Immature natural killer cell (primary cell): ENCODE measurements at regions not wholly inside any gene's neighbourhood (a gene's known extent, or its start where the extent isn't known, plus 50 kb on each side); places are given as distances from the start of the nearest gene placed in this dataset.

ENCODE experiments used
- DNase-seq, 3 donors: peaks; one replicate each; pipeline ENCODE4 v3.0.0; 2022; ENCODE audit warnings: mixed read lengths in 1 of 3
- H3K27ac Mint-ChIP-seq, 6 donors: one replicate each; pipeline ENCODE4 v1.8.0; 2020; ENCODE audit warnings: mixed read lengths in 6 of 6, mild to moderate bottlenecking in 5 of 6, inconsistent platforms in 4 of 6, moderate library complexity in 3 of 6
- H3K27me3 Mint-ChIP-seq, 3 donors: one replicate each; pipeline ENCODE4 v1.8.0; 2020 to 2021; ENCODE audit warnings: low read depth in 3 of 3, mild to moderate bottlenecking in 3 of 3, mixed read lengths in 3 of 3, moderate library complexity in 3 of 3, inconsistent platforms in 1 of 3
- H3K36me3 Mint-ChIP-seq, 3 donors: one replicate each; pipeline ENCODE4 v1.8.0; 2020; ENCODE audit warnings: mixed read lengths in 3 of 3, inconsistent platforms in 2 of 3, mild to moderate bottlenecking in 2 of 3
- H3K4me1 Mint-ChIP-seq, 2 donors: one replicate each; pipeline ENCODE4 v1.8.0; 2020; ENCODE audit warnings: inconsistent platforms in 2 of 2, mild to moderate bottlenecking in 2 of 2, mixed read lengths in 2 of 2, moderate library complexity in 1 of 2
- H3K4me3 Mint-ChIP-seq, 5 donors: one replicate each; pipeline ENCODE4 v1.8.0; 2020; ENCODE audit warnings: mild to moderate bottlenecking in 5 of 5, mixed read lengths in 5 of 5, inconsistent platforms in 3 of 5, moderate library complexity in 3 of 5
- H3K9me3 Mint-ChIP-seq, 6 donors: one replicate each; pipeline ENCODE4 v1.8.0; 2020; ENCODE audit warnings: mild to moderate bottlenecking in 6 of 6, mixed read lengths in 6 of 6, inconsistent platforms in 4 of 6, moderate library complexity in 3 of 6

- H3K27ac Mint-ChIP-seq: no peak overlapping the region
- no peak overlapping the region for H3K4me3 Mint-ChIP-seq
- no peaks in the 10 kb centered on the region for H3K9me3 Mint-ChIP-seq
- no peak for DNase-seq
- H3K4me1 Mint-ChIP-seq: peaks cover 0 to 9% of the 10 kb centered on the region in 2 donors
- peaks cover 0 to 3% (median 0%) of the 10 kb centered on the region in 3 donors for H3K27me3 Mint-ChIP-seq
- H3K36me3 Mint-ChIP-seq: peaks cover 0 to 21% (median 3%) of the 10 kb centered on the region in 3 donors
These were observed 323.1 kb upstream of the CBLB start for GRCh38 chr3:106191913-106192312.

DNA sequence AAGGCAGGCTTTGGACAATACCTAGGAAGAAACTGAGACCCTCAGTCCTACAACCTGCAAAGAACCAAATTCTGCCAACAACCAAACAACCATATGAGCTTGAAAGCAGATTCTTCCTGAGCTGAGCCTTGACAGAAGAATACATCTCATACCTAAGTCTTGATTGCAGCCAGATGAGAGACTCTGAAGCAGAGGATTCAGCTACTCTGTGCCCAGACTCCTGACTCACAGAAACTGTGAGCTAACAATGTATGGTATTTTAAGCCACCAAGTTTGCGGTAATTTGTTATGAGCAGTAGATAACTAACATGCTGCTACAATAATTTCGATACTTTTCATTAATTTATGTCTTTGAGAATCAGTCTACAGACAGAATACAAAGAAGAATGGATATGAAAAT lies 325.1 kb upstream of the CBLB start:
- Mint-ChIP-seq H3K27me3 (peaks cover 0 to 3% (median 0%) of the 10 kb centered on the region in 3 donors), H3K36me3 (peaks cover 5 to 25% (median 11%) of the 10 kb centered on the region in 3 donors), H3K4me1 (no peaks in the 10 kb centered on the region), H3K27ac (no peak overlapping the region), H3K9me3 (peaks cover 0 to 2% (median 0%) of the 10 kb centered on the region in 6 donors), H3K4me3 (no peak overlapping the region)
- DNase-seq: no peak

- no peak for DNase-seq
- peaks cover 5 to 25% (median 11%) of the 10 kb centered on the region in 3 donors for H3K36me3 Mint-ChIP-seq
- H3K27me3 Mint-ChIP-seq: peaks cover 0 to 3% (median 0%) of the 10 kb centered on the region in 3 donors
- no peak overlapping the region for H3K4me3 Mint-ChIP-seq
- no peak overlapping the region for H3K27ac Mint-ChIP-seq
- no peaks in the 10 kb centered on the region for H3K4me1 Mint-ChIP-seq
- H3K9me3 Mint-ChIP-seq: peaks cover 0 to 2% (median 0%) of the 10 kb centered on the region in 6 donors
These were observed 325.9 kb upstream of the CBLB start for GRCh38 chr3:106194726-106195125.

DNA sequence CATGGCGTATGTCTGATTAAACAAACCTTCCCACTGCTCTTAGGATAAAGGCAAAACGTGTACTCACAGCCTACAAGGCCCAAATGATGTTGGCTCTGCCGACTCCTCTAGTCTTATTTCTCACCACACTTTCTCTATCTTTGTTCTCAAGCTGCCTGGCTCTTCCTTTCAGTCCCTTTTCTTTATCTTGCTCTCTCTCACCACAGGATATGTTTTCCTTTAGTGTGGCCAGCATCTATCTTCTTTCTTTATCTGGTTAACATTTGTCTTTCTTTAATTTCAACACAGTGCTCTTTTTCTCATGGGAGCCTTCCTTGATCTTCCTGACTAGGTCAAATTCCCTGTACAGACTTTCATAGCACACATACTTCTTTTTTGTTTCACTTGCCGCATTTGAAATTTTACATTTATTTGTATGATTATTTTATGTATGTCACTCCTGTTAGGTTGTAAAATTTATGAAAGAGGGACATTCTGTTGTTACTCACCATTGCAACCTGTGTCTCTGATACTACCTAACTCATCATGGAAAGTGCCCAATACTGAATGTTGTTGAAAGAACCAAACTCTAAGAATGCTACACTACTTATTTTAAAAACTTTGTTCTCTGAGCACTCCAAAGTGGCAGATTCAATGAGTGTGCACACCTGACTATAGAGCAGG lies 328.9 kb upstream of the CBLB start:
- Mint-ChIP-seq H3K27me3 (peaks cover 0 to 3% (median 0%) of the 10 kb centered on the region in 3 donors), H3K36me3 (peaks cover 5 to 24% (median 11%) of the 10 kb centered on the region in 3 donors), H3K27ac (no peak overlapping the region), H3K4me3 (no peak overlapping the region), H3K9me3 (peaks cover 0 to 2% (median 0%) of the 10 kb centered on the region in 6 donors), H3K4me1 (no peaks in the 10 kb centered on the region)
- DNase-seq: no peak

DNA sequence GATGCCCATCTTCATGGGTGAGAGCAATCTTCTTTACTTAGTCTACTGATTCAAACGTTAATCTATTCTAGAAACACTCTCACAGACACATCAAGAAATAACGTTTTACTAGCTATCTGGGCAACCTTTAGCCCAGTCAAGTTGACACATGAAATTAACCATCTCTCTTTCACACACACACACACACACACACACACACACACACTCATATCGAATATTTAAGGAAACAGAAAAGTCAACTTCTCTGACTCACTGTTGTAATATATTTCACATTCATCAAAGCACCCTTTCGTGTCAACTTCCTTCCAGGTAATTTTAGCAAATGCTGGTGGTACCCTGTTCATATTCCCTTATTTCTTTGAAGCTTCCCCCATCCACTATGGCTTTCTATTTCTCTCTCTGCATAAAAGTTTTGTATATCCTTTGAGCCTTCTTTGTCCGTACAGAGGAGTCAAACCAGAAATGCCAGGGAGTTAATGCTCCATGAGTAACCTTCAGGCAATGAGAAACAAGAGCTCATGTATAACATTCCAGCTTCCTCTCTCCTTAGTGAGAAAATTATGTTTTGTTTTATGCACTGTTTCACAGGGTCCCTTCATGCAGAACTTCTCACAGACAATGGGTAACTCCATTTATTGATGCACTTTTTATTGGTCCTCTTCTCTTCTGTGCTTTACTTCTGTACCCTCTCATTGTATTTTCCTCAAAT lies 335.5 kb upstream of the CBLB start:
- H3K4me3 Mint-ChIP-seq: no peak overlapping the region
- no peaks in the 10 kb centered on the region for H3K27me3 Mint-ChIP-seq
- no peak overlapping the region for H3K27ac Mint-ChIP-seq
- no peaks in the 10 kb centered on the region for H3K9me3 Mint-ChIP-seq
- H3K36me3 Mint-ChIP-seq: peaks cover 0 to 8% (median 0%) of the 10 kb centered on the region in 3 donors
- DNase-seq: no peak
- peaks cover 19 to 22% of the 10 kb centered on the region in 2 donors for H3K4me1 Mint-ChIP-seq

- Mint-ChIP-seq H3K27ac (peak overlapping the region; percentile 27 to 86 (median 46)), H3K4me3 (peak overlapping the region; percentile 43 to 76 (median 64)), H3K27me3 (no peaks in the 10 kb centered on the region), H3K9me3 (no peaks in the 10 kb centered on the region), H3K4me1 (peaks cover 19 to 22% of the 10 kb centered on the region in 2 donors), H3K36me3 (peaks cover 0 to 8% (median 0%) of the 10 kb centered on the region in 3 donors)
- DNase-seq: no peak
These were observed 337.3 kb upstream of the CBLB start for GRCh38 chr3:106206146-106206545.

- Mint-ChIP-seq H3K9me3 (no peaks in the 10 kb centered on the region), H3K27ac (peak overlapping the region; percentile 28 to 86 (median 68)), H3K36me3 (peaks cover 0 to 8% (median 0%) of the 10 kb centered on the region in 3 donors), H3K27me3 (no peaks in the 10 kb centered on the region), H3K4me1 (peaks cover 19 to 22% of the 10 kb centered on the region in 2 donors), H3K4me3 (peak overlapping the region; percentile 40 to 76 (median 64))
- no peak for DNase-seq
These were observed 337.8 kb upstream of the CBLB start for GRCh38 chr3:106206613-106207012.

GRCh38 chr3:106208251-106208650 lies 339.4 kb upstream of the CBLB start:
- peak overlapping the region in 1 of 6 donors; percentile 63 for H3K27ac Mint-ChIP-seq
- H3K4me3 Mint-ChIP-seq: peak overlapping the region in 1 of 5 donors; percentile 22
- no peaks in the 10 kb centered on the region for H3K27me3 Mint-ChIP-seq
- no peaks in the 10 kb centered on the region for H3K9me3 Mint-ChIP-seq
- no peak for DNase-seq
- H3K4me1 Mint-ChIP-seq: peaks cover 19 to 22% of the 10 kb centered on the region in 2 donors
- peaks cover 0 to 8% (median 0%) of the 10 kb centered on the region in 3 donors for H3K36me3 Mint-ChIP-seq

DNA sequence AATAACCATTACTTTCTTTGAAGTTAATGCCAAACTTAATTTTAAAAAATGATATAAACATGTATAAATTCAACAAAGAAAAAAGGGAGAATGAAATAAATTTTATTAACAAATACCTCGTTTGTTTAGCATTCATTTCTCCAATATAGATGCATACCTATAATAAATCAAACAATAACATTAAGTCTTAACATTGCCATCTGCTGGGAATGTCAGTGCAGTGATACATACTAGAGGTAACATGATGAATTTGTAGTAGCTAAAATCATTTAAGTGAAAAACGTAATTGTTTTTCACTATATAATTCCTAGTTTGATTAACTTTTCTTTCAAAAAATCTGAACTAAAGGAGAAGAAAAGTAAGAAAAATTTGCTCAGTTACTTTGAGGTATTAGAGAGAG lies 340.2 kb upstream of the CBLB start:
- no peaks in the 10 kb centered on the region for H3K27me3 Mint-ChIP-seq
- no peak overlapping the region for H3K4me3 Mint-ChIP-seq
- H3K36me3 Mint-ChIP-seq: peaks cover 0 to 8% (median under 1%) of the 10 kb centered on the region in 3 donors
- H3K4me1 Mint-ChIP-seq: peaks cover 22 to 26% of the 10 kb centered on the region in 2 donors
- H3K27ac Mint-ChIP-seq: no peak overlapping the region
- no peaks in the 10 kb centered on the region for H3K9me3 Mint-ChIP-seq
- DNase-seq: peak in 1 of 3 donors; percentile 24

DNA sequence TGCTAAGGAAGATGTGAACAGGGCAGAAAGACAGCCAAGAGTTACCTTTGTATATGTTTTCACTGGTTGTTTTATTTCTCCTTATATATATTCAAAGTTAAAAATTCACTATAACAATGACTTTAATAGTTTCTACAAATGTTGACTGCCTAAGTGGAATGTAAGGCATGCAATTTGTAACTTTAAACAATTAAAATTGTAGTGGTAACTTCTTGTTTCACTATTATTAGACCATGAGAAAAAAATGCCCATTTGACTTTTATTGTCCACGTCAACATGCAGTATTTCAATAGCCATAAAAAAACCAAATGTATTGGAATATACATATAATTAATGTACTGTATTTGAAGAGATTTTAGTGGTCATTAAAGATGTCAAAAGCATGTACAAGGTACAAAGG lies 340.7 kb upstream of the CBLB start:
- H3K27me3 Mint-ChIP-seq: no peaks in the 10 kb centered on the region
- H3K27ac Mint-ChIP-seq: no peak overlapping the region
- H3K4me3 Mint-ChIP-seq: no peak overlapping the region
- H3K9me3 Mint-ChIP-seq: no peaks in the 10 kb centered on the region
- peaks cover 0 to 5% (median 4%) of the 10 kb centered on the region in 3 donors for H3K36me3 Mint-ChIP-seq
- DNase-seq: no peak
- H3K4me1 Mint-ChIP-seq: peaks cover 24 to 31% of the 10 kb centered on the region in 2 donors

- Mint-ChIP-seq H3K27ac (peak overlapping the region in 3 of 6 donors; percentile 24 to 80 (median 66)), H3K9me3 (no peaks in the 10 kb centered on the region), H3K4me1 (peaks cover 23 to 32% of the 10 kb centered on the region in 2 donors), H3K4me3 (peak overlapping the region in 1 of 5 donors; percentile 57), H3K27me3 (no peaks in the 10 kb centered on the region), H3K36me3 (peaks cover 0 to 6% (median 0%) of the 10 kb centered on the region in 3 donors)
- DNase-seq: no peak
These were observed 342.1 kb upstream of the CBLB start for GRCh38 chr3:106210923-106211322.

DNA sequence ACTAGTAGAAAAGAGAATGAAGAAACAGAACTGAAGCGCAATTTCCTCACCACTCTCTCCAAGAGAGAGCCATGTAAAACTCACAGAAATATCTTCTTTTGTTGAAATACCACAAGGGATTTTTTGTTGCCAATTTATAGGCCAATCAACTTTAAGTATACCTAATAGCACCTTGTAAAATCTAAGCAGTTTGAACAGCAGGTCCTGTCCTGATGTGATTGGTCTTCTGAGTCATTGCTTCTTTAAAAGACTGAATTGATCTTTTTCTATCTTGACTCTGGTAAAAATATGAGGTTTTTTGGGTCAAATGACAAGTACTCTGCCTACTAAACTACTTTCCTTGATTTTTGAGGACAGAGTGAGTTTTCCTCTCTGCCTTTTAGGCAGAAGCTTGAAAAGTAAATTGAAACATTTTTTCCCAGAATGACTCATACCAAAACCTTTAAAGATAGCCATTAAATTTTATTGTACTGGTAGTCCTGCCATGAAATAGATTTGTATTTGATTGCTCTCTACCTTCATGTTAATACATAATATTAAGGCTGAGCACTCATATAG lies 343.9 kb upstream of the CBLB start:
- Mint-ChIP-seq H3K4me3 (peak overlapping the region in 1 of 5 donors; percentile 54), H3K27ac (peak overlapping the region in 2 of 6 donors; percentile 34 to 45), H3K27me3 (no peaks in the 10 kb centered on the region), H3K9me3 (no peaks in the 10 kb centered on the region), H3K4me1 (peaks cover 9 to 17% of the 10 kb centered on the region in 2 donors), H3K36me3 (peaks cover 0 to 6% (median 0%) of the 10 kb centered on the region in 3 donors)
- no peak for DNase-seq

DNA sequence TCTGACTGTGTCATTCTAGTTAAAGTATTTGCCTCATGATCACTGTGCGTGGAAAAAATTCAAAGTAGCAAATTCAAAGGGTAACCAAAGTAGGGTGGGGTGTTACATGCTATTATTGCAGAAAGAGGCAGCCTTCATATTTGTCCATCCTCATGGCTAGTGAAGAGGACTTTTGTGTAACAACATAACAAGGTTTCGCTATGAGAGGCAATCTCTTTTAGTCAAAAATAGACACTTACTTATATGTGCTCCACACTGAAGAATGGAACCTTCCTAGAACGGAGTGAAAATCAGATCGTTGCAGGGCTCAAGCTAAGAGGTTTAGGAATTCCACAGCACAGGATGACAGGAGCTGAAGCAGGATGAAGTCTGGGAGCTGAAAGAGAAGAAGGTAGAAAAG lies 345.1 kb upstream of the CBLB start:
- Mint-ChIP-seq H3K4me3 (peak overlapping the region in 2 of 5 donors; percentile 2 to 68), H3K27me3 (no peaks in the 10 kb centered on the region), H3K4me1 (peaks cover 9 to 17% of the 10 kb centered on the region in 2 donors), H3K9me3 (peaks cover 0 to 4% (median 0%) of the 10 kb centered on the region in 6 donors), H3K27ac (peak overlapping the region in 3 of 6 donors; percentile 6 to 89 (median 66)), H3K36me3 (peaks cover 0 to 6% (median 0%) of the 10 kb centered on the region in 3 donors)
- no peak for DNase-seq

DNA sequence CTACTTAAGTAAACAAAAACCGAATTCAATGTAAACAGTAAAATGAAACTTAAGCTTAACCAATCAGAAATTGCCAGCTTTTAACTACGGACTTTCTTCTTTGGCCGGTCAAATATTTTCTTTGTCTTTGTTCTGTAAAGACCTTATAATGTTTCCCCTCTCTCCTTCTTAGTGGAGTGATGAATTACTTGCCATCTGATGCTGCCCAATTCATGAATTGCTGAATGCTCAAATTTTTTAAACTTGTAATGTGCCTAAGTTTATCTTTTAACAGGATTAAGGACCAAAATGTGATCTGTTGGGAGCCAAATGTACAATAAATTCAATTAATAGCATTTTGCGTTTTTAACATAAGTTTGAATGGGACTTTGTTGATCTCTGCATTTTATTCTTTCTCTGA lies 345.8 kb upstream of the CBLB start:
- H3K4me1 Mint-ChIP-seq: peaks cover 9 to 17% of the 10 kb centered on the region in 2 donors
- peaks cover 0 to 5% (median 0%) of the 10 kb centered on the region in 6 donors for H3K9me3 Mint-ChIP-seq
- H3K27ac Mint-ChIP-seq: peak overlapping the region in 2 of 6 donors; percentile 86 to 87
- DNase-seq: no peak
- peaks cover 0 to 6% (median 0%) of the 10 kb centered on the region in 3 donors for H3K36me3 Mint-ChIP-seq
- peak overlapping the region in 1 of 5 donors; percentile 74 for H3K4me3 Mint-ChIP-seq
- H3K27me3 Mint-ChIP-seq: no peaks in the 10 kb centered on the region
